Epidermal melanocyte (primary cell): ENCODE measurements at regions not wholly inside any gene's neighbourhood (a gene's known extent, or its start where the extent isn't known, plus 50 kb on each side); places are given as distances from the start of the nearest gene placed in this dataset.
A peak's percentile ranks its signal among the peaks of the same experiment; 100 is the strongest.

Experiments
- DNase-seq: peaks from one replicate; pipeline ENCODE4 v3.0.0; 2011; ENCODE audit warnings: low spot score; ENCODE audit not compliant: insufficient read length

GRCh38 chr10:78746155-78746763, 322.5 kb upstream of the ZMIZ1 start:
- no peak for DNase-seq

- no peak for DNase-seq
These were observed 321.1 kb upstream of the ZMIZ1 start for GRCh38 chr10:78747401-78748234.

GRCh38 chr10:78748235-78748533, 320.6 kb upstream of the ZMIZ1 start:
- no peak for DNase-seq

- no peak for DNase-seq
These were observed 319.6 kb upstream of the ZMIZ1 start for GRCh38 chr10:78749200-78749599.

- DNase-seq: no peak
These were observed 318.9 kb upstream of the ZMIZ1 start for GRCh38 chr10:78749898-78750297.

GRCh38 chr10:78750418-78750817, 318.3 kb upstream of the ZMIZ1 start:
- DNase-seq: no peak

- DNase-seq: no peak
These were observed 317.1 kb upstream of the ZMIZ1 start for GRCh38 chr10:78751716-78752115.

- DNase-seq: no peak
These were observed 316.5 kb upstream of the ZMIZ1 start for GRCh38 chr10:78752221-78752620.

- DNase-seq: no peak
These were observed 316.1 kb upstream of the ZMIZ1 start for GRCh38 chr10:78752708-78753107.

- peak; percentile 42 for DNase-seq
These were observed 314.3 kb upstream of the ZMIZ1 start for GRCh38 chr10:78754269-78755062.

GRCh38 chr10:78755063-78755701, 313.6 kb upstream of the ZMIZ1 start:
- DNase-seq: no peak

- DNase-seq: no peak
These were observed 312.8 kb upstream of the ZMIZ1 start for GRCh38 chr10:78755877-78756455.

GRCh38 chr10:78756604-78757343, 312.0 kb upstream of the ZMIZ1 start:
- peak; percentile 84 for DNase-seq

GRCh38 chr10:78757344-78757925, 311.3 kb upstream of the ZMIZ1 start:
- DNase-seq: no peak

- DNase-seq: no peak
These were observed 310.6 kb upstream of the ZMIZ1 start for GRCh38 chr10:78758176-78758575.

GRCh38 chr10:78759456-78760120, 309.2 kb upstream of the ZMIZ1 start:
- DNase-seq: no peak

- DNase-seq: no peak
These were observed 308.1 kb upstream of the ZMIZ1 start for GRCh38 chr10:78760463-78761310.

GRCh38 chr10:78761311-78761781, 307.4 kb upstream of the ZMIZ1 start:
- DNase-seq: no peak
